ENCODE measurements at regions not wholly inside any gene's neighbourhood (a gene's known extent, or its start where the extent isn't known, plus 50 kb on each side); places are given as distances from the start of the nearest gene placed in this dataset.

DNA sequence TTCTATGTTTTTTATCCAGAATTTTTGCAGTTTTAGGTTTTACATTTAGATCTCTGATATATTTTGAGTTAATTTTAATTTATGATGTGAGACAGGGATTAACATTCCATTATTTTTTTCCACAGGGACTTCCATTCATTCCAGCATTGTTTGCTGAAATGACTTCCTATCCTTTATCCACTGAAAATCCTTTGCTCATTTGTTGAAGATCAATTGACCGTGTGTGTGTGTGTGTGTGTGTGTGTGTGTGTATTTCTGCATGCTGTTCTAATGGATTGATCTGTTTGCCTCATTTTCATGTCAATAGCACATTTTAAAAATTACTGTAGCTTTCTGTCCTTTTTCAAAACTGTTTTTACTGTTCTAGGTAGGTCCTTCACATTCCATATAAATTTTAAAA lies 480.3 kb downstream of the DSC3 start:
- no peaks in the 10 kb centered on the region for H3K36me3 ChIP-seq (ENCODE audit: control insufficient read depth, insufficient read depth, low read length)
- no peak overlapping the region for H3K9ac ChIP-seq (ENCODE audit: low read length)
- H3K27ac ChIP-seq (ENCODE audit: low read depth, low read length) = no peak overlapping the region
- H3K27me3 ChIP-seq (ENCODE audit: control insufficient read depth, insufficient read depth, low read length) = no peaks in the 10 kb centered on the region
- H3K4me3 ChIP-seq (ENCODE audit: low read length) = no peak overlapping the region
- H3K4me1 ChIP-seq (ENCODE audit: control insufficient read depth, insufficient read depth, low read length) = no peaks in the 10 kb centered on the region

DNA sequence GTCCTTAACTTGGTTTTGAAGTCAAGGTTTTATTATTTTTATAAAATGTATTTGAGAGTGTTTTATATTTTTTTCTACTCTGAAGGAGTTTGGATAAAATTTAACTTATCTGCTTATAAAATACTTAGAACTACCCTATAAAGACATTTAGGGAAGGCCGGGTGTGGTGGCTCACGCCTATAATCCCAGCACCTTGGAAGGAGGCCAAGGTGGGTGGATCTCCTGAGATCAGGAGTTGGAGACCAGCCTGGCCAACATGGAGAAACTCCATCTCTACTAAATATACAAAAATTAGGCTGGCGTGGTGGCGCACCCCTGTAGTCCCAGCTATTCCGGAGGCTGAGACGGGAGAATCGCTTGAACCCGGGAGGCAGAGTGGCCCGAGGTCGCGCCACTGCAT lies 486.4 kb downstream of the DSC3 start:
- Histone ChIP-seq H3K36me3 (ENCODE audit: control insufficient read depth, insufficient read depth, low read length) (no peaks in the 10 kb centered on the region), H3K4me3 (ENCODE audit: low read length) (no peak overlapping the region), H3K4me1 (ENCODE audit: control insufficient read depth, insufficient read depth, low read length) (no peaks in the 10 kb centered on the region), H3K27me3 (ENCODE audit: control insufficient read depth, insufficient read depth, low read length) (no peaks in the 10 kb centered on the region), H3K27ac (ENCODE audit: low read depth, low read length) (no peak overlapping the region), H3K9ac (ENCODE audit: low read length) (no peak overlapping the region)

DNA sequence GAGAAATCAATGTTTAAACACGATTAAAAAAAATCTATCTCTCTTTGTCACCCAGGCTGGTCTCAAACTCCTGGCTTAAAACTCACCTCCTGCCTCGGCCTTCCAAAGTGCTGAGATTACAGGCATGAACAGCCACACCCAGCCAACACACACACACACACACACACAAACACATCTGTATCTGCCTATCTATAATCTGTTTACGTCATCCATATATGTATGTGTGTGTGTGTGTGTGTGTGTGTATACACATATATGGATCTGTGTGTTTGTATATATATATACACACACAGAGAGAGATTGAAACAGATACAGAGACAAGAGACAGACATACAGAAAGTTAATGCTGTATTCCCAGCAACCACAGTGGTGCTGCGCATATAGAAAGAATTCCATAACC lies 497.1 kb downstream of the DSC3 start:
- no peaks in the 10 kb centered on the region for H3K27me3 ChIP-seq (ENCODE audit: control insufficient read depth, insufficient read depth, low read length)
- H3K9ac ChIP-seq (ENCODE audit: low read length) = no peak overlapping the region
- no peak overlapping the region for H3K27ac ChIP-seq (ENCODE audit: low read depth, low read length)
- H3K36me3 ChIP-seq (ENCODE audit: control insufficient read depth, insufficient read depth, low read length) = no peaks in the 10 kb centered on the region
- H3K4me3 ChIP-seq (ENCODE audit: low read length) = no peak overlapping the region
- no peaks in the 10 kb centered on the region for H3K4me1 ChIP-seq (ENCODE audit: control insufficient read depth, insufficient read depth, low read length)

DNA sequence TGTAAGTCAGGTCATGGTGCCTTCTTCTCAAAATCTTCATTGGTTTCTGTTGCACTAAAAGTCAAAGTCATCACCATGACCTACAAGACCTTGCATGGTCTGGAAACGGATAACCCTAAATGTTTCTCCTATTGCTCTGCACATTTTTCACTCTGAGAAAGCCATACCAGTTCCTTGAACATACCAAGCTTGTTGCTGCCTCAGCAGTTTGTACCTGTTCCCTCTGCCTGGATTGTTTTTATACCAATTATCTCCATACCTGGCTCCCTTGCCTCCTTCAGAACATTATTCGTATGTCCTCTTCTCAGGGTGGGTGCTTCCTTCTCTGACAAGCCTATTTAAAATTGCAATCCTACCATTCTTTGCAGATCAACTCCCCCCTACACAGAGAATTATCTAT lies 498.4 kb downstream of the DSC3 start:
- H3K4me1 ChIP-seq (ENCODE audit: control insufficient read depth, insufficient read depth, low read length) = no peaks in the 10 kb centered on the region
- H3K36me3 ChIP-seq (ENCODE audit: control insufficient read depth, insufficient read depth, low read length) = no peaks in the 10 kb centered on the region
- H3K9ac ChIP-seq (ENCODE audit: low read length) = no peak overlapping the region
- no peaks in the 10 kb centered on the region for H3K27me3 ChIP-seq (ENCODE audit: control insufficient read depth, insufficient read depth, low read length)
- no peak overlapping the region for H3K4me3 ChIP-seq (ENCODE audit: low read length)
- no peak overlapping the region for H3K27ac ChIP-seq (ENCODE audit: low read depth, low read length)

DNA sequence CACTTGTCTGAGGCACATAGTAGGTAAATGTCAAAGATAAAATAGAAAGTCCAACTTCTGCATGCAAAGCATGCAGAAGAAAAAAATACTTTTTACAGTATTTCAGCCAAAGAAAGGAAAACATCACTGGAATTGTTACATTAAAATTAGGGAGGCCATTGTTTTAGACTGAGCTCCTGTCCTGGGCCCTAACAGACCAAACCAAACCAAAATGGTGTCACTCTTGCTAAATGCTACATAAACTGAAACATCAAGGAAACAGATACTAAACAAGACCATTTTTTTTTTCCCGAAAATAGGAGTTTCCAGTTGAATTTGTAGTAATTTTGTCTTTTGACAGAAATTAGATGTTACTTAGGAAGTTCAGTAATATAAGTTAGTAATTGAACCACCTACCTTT lies 508.8 kb downstream of the DSC3 start:
- Histone ChIP-seq H3K4me1 (ENCODE audit: control insufficient read depth, insufficient read depth, low read length) (no peaks in the 10 kb centered on the region), H3K9ac (ENCODE audit: low read length) (no peak overlapping the region)

DNA sequence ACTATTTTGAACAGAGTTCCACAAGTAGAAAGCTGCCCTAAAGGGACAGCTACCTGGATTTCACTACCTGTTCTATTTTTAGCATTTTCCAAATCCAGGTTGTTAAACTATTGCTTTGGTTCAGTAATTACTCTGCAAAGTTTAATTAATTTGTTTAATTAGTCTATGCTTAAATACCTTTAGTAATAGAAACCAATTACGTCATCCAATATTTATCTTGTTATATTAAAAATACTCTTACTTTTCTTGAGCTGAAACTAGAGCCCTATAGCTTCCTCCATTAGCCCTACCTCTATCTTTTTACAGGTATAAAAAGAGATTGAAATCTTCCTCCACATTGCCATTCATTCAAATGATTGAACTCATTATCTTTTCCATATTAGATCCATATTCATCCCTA lies 514.6 kb downstream of the DSC3 start:
- no peaks in the 10 kb centered on the region for H3K27me3 ChIP-seq (ENCODE audit: control insufficient read depth, insufficient read depth, low read length)
- H3K9ac ChIP-seq (ENCODE audit: low read length) = no peak overlapping the region
- H3K36me3 ChIP-seq (ENCODE audit: control insufficient read depth, insufficient read depth, low read length) = no peaks in the 10 kb centered on the region
- no peaks in the 10 kb centered on the region for H3K4me1 ChIP-seq (ENCODE audit: control insufficient read depth, insufficient read depth, low read length)
- no peak overlapping the region for H3K27ac ChIP-seq (ENCODE audit: low read depth, low read length)
- H3K4me3 ChIP-seq (ENCODE audit: low read length) = no peak overlapping the region

More for the DNA sequence above, 508.8 kb downstream of the DSC3 start:
- Histone ChIP-seq H3K27ac (ENCODE audit: low read depth, low read length) (no peak overlapping the region), H3K4me3 (ENCODE audit: low read length) (no peak overlapping the region), H3K27me3 (ENCODE audit: control insufficient read depth, insufficient read depth, low read length) (no peaks in the 10 kb centered on the region), H3K36me3 (ENCODE audit: control insufficient read depth, insufficient read depth, low read length) (no peaks in the 10 kb centered on the region)

DNA sequence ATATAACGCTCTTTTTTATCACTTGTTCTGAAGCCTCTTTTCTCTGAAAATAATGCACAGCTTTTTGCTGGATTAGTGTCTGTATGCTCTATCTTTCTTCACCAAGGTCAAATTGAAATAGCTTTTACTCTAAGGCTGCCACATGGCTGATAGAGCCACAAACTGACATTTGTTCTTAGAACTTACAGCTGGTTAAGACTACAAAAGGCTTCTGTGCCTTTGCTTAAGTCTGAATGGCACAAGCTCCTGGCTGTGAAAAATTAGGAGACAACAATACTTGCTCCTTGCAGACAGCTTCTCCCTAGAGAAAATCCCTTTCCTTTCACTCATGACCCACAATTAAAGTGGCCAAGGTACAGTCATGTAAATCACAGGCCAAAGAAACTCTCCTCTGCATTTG lies 515.3 kb downstream of the DSC3 start:
- Histone ChIP-seq H3K27ac (ENCODE audit: low read depth, low read length) (no peak overlapping the region), H3K36me3 (ENCODE audit: control insufficient read depth, insufficient read depth, low read length) (no peaks in the 10 kb centered on the region), H3K27me3 (ENCODE audit: control insufficient read depth, insufficient read depth, low read length) (no peaks in the 10 kb centered on the region), H3K4me3 (ENCODE audit: low read length) (no peak overlapping the region), H3K9ac (ENCODE audit: low read length) (no peak overlapping the region), H3K4me1 (ENCODE audit: control insufficient read depth, insufficient read depth, low read length) (no peaks in the 10 kb centered on the region)

DNA sequence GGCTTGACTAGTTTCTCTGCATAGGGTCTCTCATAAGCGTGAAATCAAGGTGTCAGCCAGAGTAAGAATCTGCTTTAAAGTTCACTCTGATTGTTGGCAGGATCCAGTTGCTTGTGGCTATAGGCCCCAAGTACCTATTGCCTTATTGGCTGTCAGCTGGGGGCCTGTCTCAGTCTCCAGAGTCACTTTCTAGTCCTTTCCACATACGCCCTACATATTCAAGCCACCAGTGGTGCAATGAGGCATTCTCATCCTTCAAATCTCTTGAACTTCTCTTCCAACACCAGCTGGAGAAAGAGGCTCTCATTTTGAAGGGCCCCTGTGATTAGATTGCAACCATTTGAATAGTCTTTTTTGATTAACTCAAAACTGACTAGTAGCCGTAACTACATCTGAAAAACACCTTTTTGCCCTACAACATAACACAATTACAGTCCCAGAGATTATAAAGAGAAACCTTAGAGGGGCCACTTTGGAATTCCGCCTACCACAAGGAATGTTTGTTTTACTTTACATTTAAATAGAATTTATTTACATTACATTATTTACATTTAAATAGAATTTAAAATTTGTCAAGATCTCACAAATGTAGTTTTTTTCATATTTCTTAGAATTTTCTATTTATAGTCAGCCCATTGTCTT lies 520.1 kb downstream of the DSC3 start:
- H3K4me3 ChIP-seq (ENCODE audit: low read length) = no peak overlapping the region
- H3K4me1 ChIP-seq (ENCODE audit: control insufficient read depth, insufficient read depth, low read length) = no peaks in the 10 kb centered on the region
- H3K27me3 ChIP-seq (ENCODE audit: control insufficient read depth, insufficient read depth, low read length) = no peaks in the 10 kb centered on the region
- H3K36me3 ChIP-seq (ENCODE audit: control insufficient read depth, insufficient read depth, low read length) = no peaks in the 10 kb centered on the region
- no peak overlapping the region for H3K27ac ChIP-seq (ENCODE audit: low read depth, low read length)
- H3K9ac ChIP-seq (ENCODE audit: low read length) = no peak overlapping the region

DNA sequence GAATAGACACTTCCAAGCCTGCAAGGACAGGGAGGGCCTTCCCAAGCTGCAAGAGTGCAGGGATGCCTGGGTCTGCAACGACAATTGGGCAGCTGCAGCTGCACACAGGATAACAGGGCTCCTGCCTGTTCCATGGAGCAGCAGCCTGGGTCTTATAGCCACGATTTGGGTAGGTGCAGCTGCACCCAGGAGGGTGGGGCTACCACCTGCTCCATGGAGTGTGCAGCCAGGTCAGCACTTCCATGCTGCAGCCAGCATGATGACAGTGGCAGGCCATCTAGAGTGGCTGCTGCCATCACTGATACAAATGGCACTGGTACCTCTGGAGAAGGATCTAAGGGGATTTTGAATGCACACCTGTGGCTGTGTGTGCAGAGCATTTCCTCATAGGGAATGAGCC lies 528.5 kb downstream of the DSC3 start:
- Histone ChIP-seq H3K27me3 (ENCODE audit: control insufficient read depth, insufficient read depth, low read length) (no peaks in the 10 kb centered on the region), H3K9ac (ENCODE audit: low read length) (no peak overlapping the region), H3K27ac (ENCODE audit: low read depth, low read length) (no peak overlapping the region), H3K36me3 (ENCODE audit: control insufficient read depth, insufficient read depth, low read length) (no peaks in the 10 kb centered on the region), H3K4me3 (ENCODE audit: low read length) (no peak overlapping the region), H3K4me1 (ENCODE audit: control insufficient read depth, insufficient read depth, low read length) (no peaks in the 10 kb centered on the region)

DNA sequence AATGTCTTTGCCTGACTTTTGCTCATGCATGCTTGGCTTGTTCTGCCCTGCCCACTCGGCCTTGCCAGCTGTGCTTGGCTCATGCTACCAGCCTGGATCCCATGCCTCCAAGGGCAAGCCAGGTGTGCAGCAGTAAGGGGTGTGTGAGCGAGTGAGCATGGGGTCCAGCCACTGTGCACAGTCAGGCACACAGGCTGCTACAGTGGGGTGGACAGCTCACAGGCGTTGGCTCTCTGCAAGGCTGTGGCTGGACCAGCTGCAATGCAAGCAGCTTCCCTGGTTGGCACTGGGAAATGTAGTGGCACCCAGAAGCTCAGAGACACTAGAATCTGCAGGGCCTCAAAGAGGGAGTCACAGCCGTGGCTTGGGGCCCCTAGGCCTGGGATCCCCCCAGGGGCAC lies 529.7 kb downstream of the DSC3 start:
- Histone ChIP-seq H3K4me3 (ENCODE audit: low read length) (no peak overlapping the region), H3K27ac (ENCODE audit: low read depth, low read length) (no peak overlapping the region), H3K36me3 (ENCODE audit: control insufficient read depth, insufficient read depth, low read length) (no peaks in the 10 kb centered on the region), H3K4me1 (ENCODE audit: control insufficient read depth, insufficient read depth, low read length) (no peaks in the 10 kb centered on the region), H3K27me3 (ENCODE audit: control insufficient read depth, insufficient read depth, low read length) (no peaks in the 10 kb centered on the region), H3K9ac (ENCODE audit: low read length) (no peak overlapping the region)

DNA sequence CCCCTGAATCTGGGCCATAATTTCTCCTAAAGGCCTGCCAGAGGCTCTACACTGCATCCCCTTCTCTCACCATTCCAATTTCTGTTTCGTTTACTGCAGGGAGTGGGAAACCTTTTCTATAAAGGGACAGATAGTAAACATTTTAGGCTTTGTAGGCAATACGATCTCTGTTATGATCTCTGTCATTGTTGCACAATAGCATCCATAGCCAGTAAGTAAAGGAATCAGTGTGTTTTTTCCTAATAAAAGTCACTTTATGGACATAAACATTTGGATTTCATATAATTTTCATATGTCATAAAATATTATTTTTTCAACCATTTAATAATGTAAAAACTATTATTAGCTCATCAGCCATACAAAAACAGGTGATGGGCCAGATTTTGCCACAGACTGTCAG lies 531.7 kb downstream of the DSC3 start:
- Histone ChIP-seq H3K27me3 (ENCODE audit: control insufficient read depth, insufficient read depth, low read length) (no peaks in the 10 kb centered on the region), H3K4me1 (ENCODE audit: control insufficient read depth, insufficient read depth, low read length) (no peaks in the 10 kb centered on the region)

DNA sequence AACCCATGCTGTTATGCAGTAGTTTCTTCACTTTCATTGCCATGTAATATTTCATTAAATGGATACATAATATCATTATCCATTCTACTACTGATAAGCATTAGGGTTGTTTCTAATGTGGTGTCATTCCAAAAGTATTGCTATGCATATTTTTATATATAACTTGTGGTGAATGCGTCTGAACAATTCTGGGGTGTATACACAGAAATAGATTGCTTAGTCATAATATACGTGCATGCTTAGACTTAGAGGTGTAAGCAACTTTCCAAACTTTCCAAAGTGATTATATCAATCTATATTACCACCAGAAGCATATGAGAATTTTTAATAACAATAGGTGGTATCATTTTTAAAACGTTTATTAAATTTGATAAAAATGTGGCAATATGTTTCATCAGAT lies 540.9 kb downstream of the DSC3 start:
- Histone ChIP-seq H3K9ac (ENCODE audit: low read length) (no peak overlapping the region), H3K27ac (ENCODE audit: low read depth, low read length) (no peak overlapping the region), H3K4me1 (ENCODE audit: control insufficient read depth, insufficient read depth, low read length) (no peaks in the 10 kb centered on the region), H3K4me3 (ENCODE audit: low read length) (no peak overlapping the region), H3K27me3 (ENCODE audit: control insufficient read depth, insufficient read depth, low read length) (no peaks in the 10 kb centered on the region), H3K36me3 (ENCODE audit: control insufficient read depth, insufficient read depth, low read length) (no peaks in the 10 kb centered on the region)

More for the DNA sequence above, 531.7 kb downstream of the DSC3 start:
- Histone ChIP-seq H3K4me3 (ENCODE audit: low read length) (no peak overlapping the region), H3K27ac (ENCODE audit: low read depth, low read length) (no peak overlapping the region), H3K9ac (ENCODE audit: low read length) (no peak overlapping the region), H3K36me3 (ENCODE audit: control insufficient read depth, insufficient read depth, low read length) (no peaks in the 10 kb centered on the region)

DNA sequence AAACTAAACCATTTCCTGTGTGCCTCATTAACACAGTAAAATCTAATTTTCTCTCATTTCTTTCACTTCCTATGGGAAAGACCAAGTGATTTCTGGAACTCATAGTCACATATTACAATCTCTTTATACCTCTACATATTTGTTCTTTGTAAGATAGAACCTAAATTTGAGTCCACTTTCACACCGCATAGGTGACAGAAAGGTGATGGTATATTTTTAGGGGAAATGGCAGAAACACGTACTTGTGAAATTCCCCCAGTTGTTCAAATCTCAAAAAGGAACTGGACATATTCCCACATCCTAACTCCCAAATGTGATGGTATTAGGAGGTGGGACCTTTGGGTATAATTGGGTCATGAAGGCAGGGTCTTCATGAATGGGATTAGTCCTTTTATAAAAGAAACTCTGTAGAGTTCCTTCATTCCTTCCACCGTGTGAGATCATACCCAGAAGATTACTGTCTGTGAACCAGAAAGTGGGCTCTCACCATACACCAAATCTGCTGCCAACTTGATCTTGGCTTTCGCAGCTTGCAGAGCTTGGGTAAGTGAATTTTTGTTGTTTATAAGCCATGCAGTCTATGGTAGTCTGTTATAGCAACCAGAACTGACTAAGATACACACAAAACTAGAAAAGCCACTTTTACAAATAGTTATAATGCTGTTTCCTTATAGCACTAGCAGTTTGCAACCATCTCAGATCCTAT lies 542.1 kb downstream of the DSC3 start:
- no peaks in the 10 kb centered on the region for H3K36me3 ChIP-seq (ENCODE audit: control insufficient read depth, insufficient read depth, low read length)
- no peak overlapping the region for H3K9ac ChIP-seq (ENCODE audit: low read length)
- no peak overlapping the region for H3K4me3 ChIP-seq (ENCODE audit: low read length)
- H3K27me3 ChIP-seq (ENCODE audit: control insufficient read depth, insufficient read depth, low read length) = no peaks in the 10 kb centered on the region
- H3K27ac ChIP-seq (ENCODE audit: low read depth, low read length) = no peak overlapping the region
- no peaks in the 10 kb centered on the region for H3K4me1 ChIP-seq (ENCODE audit: control insufficient read depth, insufficient read depth, low read length)
